ENCODE measurements at regions not wholly inside any gene's neighbourhood (a gene's known extent, or its start where the extent isn't known, plus 50 kb on each side); places are given as distances from the start of the nearest gene placed in this dataset.
"Not testable (repeated sequence)": the region's sequence is repeated elsewhere in the genome, so short reads cannot be mapped to it uniquely, and the experiment has no call there.

DNA sequence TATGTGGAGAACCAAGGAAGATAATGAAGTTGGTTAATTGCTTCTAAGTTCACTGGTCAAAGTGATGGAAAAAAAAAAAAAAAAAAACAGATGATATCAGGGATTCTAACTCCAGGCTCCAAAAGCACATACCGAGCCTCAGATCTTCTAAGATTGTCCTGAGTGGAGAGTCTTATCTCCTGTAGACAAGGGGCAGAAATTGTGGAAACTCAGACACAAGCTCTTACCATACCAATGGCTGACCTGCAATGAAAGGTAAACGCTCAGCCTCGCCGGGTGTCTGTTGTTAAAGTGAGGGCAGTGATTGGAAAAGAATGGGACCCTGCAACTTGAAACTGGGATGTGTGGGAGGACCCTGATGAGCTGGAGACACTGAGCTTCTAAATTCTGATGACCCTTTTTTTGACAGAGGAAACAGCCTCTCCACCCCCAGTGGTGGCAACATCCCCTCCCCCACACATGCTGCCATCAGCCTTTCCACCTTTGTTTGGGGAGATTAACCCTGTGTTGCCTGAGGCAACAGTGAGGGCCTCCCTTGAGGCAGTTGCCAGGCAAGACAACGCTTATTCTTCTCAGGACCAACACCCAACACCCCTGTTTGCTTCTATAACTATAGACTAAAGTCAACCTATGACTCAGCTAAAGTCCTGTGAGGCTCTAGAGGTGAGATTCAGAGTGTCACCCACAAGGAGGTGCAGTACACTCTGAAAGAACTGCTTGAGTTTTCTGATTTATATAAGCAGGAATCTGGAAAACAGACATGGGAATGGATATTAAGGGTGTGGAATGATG lies 154.0 kb downstream of the THBS2 start:
- no peak for DNase-seq

DNA sequence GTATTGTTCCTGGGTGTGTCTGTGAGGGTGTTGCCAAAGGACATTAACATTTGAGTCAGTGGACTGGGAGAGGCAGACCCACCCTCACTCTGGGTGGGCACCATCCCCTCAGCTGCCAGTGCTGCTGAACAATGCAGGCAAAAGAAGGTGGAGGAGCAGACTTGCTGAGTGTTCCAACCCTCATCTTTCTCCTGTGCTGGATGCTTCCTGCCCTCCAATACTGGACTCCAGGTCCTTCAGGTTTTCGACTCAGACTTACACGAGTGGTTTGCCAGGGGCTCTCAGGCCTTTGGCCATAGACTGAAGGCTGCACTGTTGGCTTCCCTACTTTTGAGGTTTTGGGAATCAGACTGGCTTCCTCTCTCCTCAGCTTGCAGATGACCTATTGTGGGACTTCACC lies 155.0 kb downstream of the THBS2 start:
- DNase-seq: not testable (repeated sequence)

DNA sequence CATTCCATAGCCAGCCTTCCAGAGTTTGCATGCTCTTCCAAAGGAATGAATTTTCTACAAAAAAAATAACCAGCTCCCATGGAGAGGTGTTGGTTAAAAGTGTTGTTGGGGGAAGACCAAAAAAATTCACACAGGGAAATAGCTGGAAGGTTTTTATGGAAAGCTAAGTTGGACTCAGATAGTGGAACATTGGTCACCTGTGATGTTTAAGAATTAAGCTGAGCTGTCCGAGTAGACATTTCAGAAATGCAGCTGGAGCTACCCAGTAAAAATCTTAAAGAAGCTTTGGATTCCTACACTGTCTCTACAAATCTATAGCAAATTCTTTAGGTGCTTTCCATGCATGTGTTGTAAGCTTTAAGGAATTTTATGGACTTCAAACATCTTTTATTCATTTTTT lies 155.5 kb downstream of the THBS2 start:
- DNase-seq: no peak

DNA sequence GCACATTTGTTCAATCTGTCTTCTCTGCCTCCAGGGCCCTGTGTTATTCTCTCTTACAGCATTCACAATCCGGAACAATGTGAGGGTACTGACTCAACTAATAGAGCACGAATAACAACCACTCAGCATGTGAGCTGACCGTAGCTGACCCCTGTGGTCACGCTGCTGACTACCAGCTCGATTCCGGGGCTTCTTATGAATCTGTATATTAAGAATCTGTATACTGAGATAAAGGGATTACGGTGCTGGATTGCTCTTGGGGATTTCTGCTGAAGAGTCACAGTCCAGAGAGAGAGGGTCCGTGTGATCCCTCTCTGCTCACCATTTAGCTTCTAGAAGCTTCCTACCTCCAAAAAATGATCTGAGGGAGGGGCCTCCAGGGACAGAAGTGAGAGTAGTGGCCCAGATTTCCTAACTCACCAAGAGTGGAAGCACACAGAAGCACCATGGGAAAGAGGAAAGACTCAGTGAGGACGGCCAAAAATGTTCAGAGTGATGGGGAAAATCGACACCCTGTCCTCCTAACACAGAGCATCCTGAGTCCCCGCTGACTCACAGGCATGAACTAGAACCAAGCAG lies 156.2 kb downstream of the THBS2 start:
- DNase-seq: no peak

DNA sequence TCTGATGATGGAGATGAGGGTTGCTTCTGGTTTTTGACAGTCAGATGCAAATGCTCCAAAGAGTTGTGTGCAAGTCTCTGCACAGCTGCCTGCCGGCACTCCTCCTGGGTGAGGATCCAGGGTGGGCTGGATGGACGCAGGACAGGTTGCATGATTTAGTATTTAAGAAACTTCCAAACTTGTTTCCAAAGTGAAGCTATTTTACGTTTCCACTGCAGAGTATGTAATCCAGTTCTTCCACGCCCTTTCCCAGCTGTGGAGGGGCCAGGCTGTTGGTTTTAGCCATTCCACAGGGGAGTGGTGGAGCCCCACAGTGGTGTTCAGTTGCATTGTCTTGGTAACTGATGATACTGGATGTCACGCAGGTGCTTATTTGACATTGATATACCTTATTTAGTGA lies 157.3 kb downstream of the THBS2 start:
- no peak for DNase-seq

DNA sequence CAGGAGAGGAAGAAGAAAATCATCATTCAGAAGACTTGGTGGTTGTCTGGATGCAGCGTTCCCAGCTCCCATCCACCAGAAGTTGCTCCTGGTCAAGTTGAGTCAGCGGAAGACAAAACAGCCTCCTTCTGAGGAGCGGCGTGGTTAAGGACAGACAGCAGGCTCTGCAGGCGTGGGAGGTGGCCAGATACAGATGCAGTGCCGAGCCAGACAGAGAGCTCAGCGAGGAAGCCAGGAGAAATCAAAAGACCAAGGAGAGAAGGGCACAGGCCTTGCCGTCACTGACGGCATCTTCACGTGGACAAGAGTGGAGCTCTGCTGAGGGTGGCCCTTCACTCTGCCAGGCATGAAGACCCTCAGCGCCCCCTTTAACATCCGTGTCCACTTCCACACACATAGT lies 158.5 kb downstream of the THBS2 start:
- no peak for DNase-seq

DNA sequence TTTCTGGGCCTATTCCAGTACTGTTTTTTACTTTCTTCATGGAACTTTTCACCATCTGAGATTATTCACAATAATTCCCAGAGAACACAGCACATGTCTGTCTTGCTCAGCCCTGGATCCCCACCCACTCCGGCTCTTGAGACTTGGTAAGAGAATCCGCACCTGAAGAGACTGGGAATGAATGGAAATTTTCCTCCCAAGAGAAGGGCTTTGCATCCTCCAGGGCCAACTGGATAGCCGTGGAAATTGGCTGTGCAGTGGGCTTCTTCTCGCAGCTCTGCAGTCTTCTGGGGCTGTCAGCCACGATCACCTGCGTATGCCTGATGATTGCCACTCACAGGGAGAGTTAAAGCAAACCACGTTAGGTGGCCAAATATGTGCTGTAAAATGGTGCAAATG lies 159.1 kb downstream of the THBS2 start:
- DNase-seq: no peak

DNA sequence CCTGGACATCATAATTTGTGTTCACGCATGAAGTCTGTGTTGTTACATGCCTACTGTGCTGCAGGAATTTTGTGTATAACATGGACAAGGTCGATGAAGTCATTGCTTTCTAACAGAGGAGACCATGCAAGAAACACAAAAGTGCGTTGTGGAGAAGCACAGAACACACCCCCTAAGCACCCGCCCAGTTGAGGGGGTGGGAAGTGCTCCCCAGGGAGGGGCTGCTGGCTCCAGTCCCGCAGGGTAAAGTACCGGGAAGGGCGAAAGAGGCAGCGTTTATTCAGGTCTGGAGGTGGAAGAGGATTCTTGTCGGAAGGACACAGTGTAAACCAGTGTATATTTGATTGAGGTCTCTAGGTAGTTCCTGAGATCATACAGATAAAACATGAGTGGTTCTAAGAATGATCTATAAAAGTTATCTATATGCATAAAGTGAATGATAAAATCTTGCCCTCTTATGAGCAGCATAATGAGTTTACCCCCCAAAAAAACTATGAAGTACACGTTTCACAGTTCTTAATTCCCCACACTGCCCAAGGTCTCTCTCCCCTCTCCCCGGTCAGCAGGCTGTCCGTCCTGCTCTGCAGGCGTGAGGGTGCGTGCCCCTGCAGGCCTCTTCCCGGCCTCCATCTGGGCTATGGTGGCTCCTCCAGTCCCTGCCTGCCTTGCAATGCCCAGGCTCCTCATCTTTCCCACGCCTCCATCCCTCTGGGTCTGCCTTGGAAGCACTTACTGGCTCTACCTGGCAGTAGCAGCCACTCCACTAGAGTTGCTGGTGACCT lies 159.7 kb downstream of the THBS2 start:
- DNase-seq: no peak

DNA sequence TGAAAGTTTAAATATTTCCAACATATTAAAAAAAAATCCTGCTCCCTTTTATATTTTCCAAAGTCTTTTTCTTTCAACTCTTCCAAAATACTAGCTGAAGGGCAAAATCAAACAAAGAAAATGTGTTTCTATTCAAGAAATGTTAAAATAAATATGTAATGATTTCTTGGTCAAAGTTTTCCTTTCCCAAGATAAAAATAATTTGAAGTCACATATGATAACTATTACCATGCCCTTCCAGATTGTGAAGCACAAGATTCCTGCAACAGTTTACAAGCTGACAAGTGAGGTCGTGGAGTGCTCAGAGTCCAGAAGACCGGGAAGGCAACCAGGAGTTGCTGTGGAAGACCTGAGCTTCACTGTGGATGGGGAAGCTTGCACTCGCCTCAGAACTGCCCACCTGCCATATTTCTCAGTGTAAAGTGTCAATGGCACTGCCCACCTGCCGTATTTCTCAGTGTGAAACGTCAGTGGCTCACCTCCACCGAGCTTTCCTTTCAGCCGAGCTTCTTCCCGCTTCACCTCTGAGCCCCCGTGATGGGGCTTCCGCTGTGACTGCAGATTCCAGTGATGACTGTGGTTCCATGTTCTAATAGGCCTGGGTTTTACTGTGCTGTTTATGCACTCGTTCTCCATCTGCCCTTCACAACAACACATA lies 160.5 kb downstream of the THBS2 start:
- no peak for DNase-seq

DNA sequence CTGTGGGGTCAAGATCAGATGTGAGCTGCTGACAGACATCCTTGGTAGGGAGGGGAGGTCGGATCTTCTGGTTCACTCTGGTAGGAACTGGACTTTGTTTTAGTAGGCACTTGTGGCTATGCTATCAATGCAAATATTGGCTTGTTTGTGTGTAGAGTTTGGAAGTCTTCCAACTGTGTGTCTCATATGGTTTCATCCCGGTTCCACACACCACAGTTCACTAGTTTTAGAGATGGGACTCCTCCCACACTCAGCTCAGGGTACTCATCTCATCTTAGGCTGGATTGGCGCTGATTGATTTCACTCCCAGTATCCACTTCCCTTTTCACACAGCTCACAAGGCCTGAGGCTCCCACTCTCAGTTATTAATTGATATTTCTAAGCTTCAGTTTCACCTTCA lies 161.3 kb downstream of the THBS2 start:
- no peak for DNase-seq

DNA sequence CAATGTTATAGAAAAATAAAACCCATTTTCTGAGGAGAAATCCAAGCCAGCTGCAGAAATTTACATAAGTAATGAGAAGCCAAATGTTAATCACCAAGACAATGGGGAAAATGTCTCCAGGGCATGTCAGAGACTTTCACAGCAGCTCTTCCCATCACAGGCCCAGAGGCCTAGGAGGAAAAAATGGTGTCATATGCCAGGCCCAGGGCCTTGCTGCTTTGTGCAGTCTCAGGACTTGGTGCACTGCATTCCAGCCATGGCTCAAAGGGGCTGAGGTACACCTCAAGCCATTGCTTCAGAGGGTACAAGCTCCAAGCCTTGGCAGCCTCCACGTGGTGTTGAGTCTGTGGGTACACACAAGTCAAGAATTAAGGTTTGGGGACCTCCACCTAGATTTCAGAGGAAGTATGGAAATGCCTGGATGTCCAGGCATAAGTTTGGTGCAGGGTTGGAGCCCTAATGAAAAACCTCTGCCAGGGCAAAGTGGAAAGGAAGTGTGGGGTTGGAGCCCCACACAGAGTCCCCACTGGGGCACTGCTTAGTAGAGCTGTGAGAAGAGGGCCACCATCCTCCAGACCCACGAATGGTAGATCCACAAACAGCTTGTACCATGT lies 163.0 kb downstream of the THBS2 start:
- not testable (repeated sequence) for DNase-seq

DNA sequence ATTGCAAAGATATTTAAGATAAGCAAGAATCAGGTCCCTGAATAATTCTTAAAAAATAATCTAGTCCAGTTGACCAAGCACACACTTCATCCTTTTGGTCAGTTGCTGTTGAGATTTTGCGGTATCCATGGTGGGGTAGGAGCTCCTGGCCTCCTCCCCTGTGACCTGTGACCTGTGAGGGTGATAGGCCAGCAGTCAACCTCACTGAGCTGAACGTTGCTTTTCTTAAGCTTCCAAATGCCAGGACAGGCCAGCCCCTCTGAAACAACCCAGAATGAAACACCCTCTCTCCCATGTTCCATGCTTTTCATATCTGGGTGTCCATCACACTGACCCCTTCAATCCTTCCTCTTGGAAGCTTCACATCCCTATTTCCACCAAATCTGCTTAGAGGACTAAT lies 164.9 kb downstream of the THBS2 start:
- no peak for DNase-seq

DNA sequence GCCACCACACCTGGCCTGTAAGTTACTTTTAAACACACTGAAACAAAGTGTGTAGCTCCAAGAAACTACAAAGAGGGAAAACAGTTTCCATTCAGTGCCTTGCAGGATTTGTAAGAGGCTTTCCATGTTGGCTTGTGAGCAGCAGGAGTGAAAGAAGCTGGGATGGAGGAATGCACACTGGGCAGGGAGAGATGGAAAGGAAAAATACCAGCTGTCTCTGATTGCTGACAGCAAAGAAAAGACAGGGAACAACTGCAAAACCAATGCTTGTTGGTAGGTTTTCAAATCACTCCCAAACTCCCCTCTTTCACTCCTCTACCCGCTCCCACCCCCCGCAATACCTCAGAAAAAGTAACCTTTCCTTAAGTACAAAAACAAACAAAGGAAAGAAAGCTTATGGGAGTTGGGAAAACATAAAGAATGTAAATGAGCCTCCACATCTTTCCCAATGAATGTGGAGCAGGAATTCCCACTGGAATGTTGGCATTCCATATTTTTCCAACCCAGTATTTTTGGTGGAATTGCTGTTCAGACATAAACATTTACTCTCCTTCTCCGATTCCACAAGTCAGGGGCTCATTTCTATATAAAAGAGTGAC lies 166.1 kb downstream of the THBS2 start:
- DNase-seq: no peak

DNA sequence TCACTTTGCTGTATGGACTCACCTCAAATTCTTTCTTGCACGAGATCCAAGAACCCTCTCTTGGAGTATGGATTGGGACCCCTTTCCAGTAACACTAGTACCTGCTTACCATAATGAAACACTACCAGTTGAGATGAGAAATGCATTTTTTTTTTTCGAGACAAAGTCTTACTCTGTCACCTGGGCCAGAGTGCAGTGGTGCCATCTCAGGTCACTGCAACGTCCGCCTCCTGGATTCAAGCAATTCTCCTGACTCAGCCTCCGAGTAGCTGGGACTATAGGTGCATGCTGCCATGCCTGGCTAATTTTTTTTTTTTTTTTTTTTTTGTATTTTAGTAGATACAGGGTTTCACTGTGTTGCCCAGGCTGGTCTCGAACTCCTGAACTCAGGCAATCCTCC lies 167.0 kb downstream of the THBS2 start:
- not testable (repeated sequence) for DNase-seq

DNA sequence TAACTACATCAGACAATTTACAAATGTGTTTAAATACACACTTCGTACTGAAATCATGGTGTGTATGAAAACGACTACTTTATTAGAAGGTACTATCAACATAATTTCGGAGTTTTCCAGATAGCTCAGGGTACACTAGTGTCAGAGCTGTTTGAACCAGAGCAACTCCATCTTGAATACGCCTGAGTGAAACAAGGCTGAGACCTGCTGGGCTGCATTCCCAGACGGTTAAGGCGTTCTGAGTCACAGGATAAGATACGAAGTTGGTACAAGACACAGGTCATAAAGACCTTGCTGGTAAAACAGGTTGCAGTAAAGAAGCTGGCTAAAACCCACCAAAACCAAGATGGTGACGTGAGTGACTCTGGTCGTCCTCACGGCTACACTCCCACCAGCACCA lies 167.6 kb downstream of the THBS2 start:
- no peak for DNase-seq

DNA sequence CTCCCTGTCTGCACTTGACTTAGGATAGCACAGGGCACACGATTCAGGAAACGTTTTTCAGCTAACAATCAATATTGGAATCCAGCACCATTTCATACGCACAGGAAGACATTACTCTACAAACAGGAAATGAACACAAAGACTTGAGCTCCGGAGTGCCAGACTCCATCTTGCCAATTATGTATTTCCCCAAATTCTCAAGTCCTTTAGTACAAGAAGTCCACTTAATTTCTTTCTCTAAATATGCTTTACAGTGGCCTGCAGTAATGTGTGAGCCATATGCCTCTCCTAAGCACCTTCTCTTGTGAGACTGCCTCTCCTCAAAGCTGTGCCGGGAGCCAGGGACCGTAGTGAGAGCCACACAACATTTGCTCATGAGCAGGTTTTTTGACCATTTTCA lies 168.2 kb downstream of the THBS2 start:
- DNase-seq: no peak

DNA sequence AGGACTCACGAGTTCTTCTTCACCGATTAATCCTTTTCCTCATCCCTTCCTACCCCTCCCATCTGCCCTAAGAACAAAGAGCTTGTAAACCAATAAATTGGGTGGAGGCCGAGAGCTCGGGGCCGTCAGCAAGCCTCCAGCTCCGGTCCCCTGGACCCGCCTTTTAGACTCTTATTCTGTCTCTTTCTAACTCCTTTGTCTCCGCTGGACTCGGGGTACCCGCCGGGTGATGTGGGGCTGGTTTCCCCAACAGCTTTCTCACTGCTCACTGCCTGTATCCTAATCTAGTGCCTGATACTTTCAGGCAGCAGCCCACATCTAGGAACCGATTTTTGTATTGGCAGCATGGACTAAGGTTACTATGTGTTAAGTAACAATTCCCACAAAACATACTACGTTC lies 169.1 kb downstream of the THBS2 start:
- not testable (repeated sequence) for DNase-seq

DNA sequence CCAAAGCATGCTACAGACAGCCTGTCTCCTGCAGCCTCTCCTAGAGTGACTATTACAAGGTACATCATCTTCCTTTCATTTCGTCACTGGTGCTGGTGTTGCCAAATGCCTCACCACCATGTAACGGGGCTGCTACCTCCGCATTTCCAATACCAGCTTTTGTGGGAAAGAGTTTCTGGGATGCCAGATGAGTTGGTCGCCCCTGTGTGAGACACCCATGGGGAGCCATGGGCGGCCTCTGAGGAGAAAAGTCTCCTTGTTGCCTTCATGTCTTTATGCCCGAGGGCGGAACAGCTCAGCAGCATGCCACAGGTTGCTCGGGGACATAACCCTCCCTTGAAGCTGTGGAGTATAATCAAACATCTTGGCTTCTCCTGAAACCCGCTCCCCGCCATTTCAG lies 169.6 kb downstream of the THBS2 start:
- no peak for DNase-seq

DNA sequence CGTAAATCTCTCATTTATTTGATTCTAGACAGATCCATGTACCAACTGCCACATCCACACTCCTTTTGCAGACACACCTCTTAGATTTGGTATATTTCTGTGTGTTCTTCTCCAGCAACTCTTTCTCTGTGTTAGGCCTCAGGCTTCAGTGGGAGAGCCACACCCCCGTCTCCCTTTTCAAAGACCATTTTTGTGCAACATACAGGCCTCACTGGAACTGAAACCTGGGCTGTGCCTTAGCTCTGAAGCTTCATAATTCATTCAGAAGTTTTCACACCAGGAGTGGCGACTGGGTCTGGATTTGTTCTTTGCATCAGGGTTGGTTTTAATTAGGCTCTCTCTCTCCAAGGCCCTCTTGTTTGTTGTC lies 170.2 kb downstream of the THBS2 start:
- no peak for DNase-seq

DNA sequence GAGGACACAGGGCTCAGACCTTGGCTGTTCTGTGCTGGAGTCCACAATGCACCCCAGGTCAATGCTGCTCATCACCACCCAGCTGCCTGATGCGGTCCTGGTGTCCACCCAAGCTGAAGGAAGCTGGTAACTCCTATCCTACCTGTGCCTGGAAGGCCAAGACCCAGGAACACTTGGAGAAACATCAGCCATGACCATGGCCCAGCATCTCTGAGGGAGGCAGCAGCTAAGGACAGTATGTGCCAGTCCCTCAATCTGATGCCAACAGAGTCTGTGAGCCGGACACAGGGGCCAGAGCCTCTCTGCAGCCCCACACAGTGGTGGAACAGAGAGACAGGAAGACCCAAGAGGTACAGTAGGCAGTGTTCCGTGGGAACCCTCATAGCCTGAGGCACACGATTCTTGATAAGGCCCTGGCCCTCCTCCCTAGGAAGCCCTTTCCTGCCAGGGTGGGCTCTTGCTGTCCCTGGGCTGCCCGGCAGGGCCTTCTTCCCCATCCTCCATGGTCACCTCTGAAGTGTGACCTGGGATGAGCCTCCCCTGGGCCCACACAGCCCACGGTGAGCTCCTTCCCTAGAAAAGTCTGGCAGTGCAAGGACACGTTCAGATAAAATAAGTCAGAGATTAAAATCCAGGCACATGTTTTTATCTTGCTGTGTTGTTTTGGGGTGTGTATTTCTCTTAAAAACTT lies 170.7 kb downstream of the THBS2 start:
- DNase-seq: no peak

DNA sequence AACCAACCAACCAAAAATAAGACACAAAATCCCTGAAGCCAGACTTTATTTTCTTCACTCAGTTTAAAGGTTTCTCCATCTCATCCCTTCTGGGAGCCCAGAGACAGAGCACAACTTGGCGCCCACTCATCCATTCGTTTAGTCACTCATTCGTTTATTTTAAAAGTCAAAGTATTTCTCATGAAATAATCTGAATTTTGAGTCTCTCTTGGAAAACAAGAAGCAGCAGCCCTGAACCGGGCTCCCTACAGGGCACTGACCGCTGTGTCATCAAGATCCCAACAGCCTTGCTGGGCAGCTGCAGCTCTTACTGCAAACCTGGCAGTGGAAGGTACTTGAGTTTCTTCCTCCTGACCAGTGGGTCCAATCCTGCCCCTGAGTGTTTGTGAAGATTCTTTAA lies 171.6 kb downstream of the THBS2 start:
- no peak for DNase-seq

DNA sequence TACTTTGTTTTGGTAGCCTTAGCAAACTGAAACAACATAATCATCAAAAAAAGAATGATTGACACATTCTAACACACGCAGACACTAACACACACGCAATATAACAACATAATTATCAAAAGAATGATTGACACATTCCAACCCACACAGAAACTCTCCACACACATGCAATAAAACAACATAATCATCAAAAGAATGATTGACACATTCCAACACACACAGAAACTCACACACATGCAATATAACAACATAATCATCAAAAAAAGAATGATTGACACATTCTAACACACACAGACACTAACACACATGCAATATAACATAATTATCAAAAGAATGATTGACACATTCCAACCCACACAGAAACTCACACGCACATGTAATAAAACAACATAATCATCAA lies 172.4 kb downstream of the THBS2 start:
- DNase-seq: no peak

Data from stimulated activated CD4-positive, alpha-beta T cell treated with anti-CD3 and anti-CD28 coated beads, Interleukin-12 subunit alpha, Interleukin-12 subunit beta, amount 100 ng/mL, for 4 hours (primary cell).